Activated naive CD4-positive, alpha-beta T cell treated with anti-CD3 and anti-CD28 coated beads for 36 hours (primary cell): ENCODE measurements at regions not wholly inside any gene's neighbourhood (a gene's known extent, or its start where the extent isn't known, plus 50 kb on each side); places are given as distances from the start of the nearest gene placed in this dataset.

Experiments
- CTCF ChIA-PET: fragments of 350-600 bp; sonication (Branson Sonifier 250); formaldehyde crosslinking; loops from one replicate; lab custom pipeline; 2021; ENCODE audit warnings: antibody characterized with exemption; lab: Charles Lee
- DNase-seq: peaks from one replicate; pipeline ENCODE4 v3.0.0-alpha.2; 2020
- H3K27ac Mint-ChIP-seq: one replicate; pipeline ENCODE4 v1.8.0; 2021; ENCODE audit warnings: mild to moderate bottlenecking, mixed read lengths
- H3K27me3 Mint-ChIP-seq: one replicate; pipeline ENCODE4 v1.8.0; 2021; ENCODE audit warnings: low read depth, mixed read lengths
- H3K36me3 Mint-ChIP-seq: one replicate; pipeline ENCODE4 v1.8.0; 2021; ENCODE audit warnings: low read depth, mixed read lengths
- H3K4me1 Mint-ChIP-seq: one replicate; pipeline ENCODE4 v1.8.0; 2021; ENCODE audit warnings: low read depth, mixed read lengths
- H3K4me3 Mint-ChIP-seq: one replicate; pipeline ENCODE4 v1.8.0; 2021; ENCODE audit warnings: mild to moderate bottlenecking, moderate library complexity, mixed read lengths
- H3K9me3 Mint-ChIP-seq: one replicate; pipeline ENCODE4 v1.8.0; 2021; ENCODE audit warnings: mixed read lengths
- intact Hi-C: fragments of 100-400 bp; cut with micrococcal nuclease; formaldehyde crosslinking; loops from one replicate; pipeline ENCODE4 v1.15.1; 2023

DNA sequence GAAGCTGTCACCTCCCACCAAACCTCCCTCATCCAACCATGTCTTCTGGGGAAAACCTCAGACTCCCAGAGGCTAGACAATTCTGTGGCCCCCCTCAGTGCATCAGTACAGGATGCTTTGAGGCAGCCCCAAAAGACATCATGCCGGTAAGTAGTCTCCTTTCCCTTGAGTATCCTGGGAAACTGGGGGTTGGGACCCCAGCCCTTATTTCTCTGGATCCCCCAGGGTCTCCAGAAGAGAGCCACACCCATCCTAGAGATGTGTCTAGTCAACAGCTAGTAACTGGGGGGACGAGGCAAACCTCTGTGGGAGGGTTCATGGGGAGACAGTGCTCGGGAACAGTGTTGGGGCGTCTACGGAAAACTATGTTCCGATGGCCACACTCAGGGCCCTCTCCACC, 974.2 kb upstream of the TMEM132C start:
- H3K9me3 Mint-ChIP-seq = no peaks in the 10 kb centered on the region
- no peak for DNase-seq
- CTCF ChIA-PET = interaction anchor here (0.6 to 1.3 kb wide), 6 partner anchors 9 to 184 kb away, joined by 3 to 5 read pairs (median 4); no protein-coding TSS in a partner anchor
- H3K36me3 Mint-ChIP-seq = no peaks in the 10 kb centered on the region
- H3K4me3 Mint-ChIP-seq = no peak overlapping the region
- H3K27me3 Mint-ChIP-seq = peaks cover 3% of the 10 kb centered on the region
- H3K4me1 Mint-ChIP-seq = no peaks in the 10 kb centered on the region
- no peak overlapping the region for H3K27ac Mint-ChIP-seq
- intact Hi-C loops = loop anchor here (1.0 kb wide), 1 partner anchor 184 kb away; no protein-coding TSS in a partner anchor

DNA sequence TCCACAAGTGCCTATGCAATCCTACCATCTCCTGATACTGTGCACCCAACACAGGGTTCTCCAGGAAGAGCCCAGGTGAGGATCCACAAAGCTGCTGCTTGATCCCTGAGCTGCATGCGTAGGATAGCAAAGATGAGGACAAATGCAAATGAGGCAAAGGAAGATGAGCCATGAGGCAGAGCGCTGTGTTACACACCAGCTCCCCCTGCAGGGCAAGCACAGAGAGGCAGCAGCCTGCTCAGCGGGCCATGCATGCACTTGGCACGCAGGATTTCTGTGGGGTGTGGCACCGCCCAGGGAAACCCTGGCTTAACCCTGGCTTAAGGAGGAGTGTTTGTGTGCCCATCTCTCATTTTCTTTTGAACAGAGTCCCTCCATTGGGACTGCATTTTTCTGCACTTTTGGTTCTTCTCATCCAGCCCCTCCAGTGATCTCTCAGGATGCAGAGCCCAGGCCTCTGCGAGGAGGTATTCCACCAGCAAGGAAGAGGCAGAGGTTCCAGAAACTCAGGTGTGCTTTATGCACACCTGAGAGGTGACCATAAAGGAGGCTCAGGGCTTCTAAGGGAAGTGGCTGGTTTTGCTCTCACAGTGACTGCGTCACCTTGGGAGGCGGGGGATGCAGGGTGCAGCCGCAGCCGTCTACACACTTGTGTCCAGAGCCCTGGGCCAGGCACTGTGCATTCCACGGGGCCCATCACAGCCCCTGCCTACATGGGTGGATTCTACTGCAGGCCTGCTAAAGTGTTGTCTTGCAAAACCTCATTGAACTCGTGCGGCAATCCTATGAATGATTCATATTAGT, 973.3 kb upstream of the TMEM132C start:
- CTCF ChIA-PET = interaction anchor here (0.6 to 1.3 kb wide), 5 partner anchors 9 to 185 kb away, joined by 3 to 5 read pairs (median 5); no protein-coding TSS in a partner anchor
- intact Hi-C loops = loop anchor here (1.0 kb wide), 1 partner anchor 185 kb away; no protein-coding TSS in a partner anchor
- peak; percentile 69 for DNase-seq
- Mint-ChIP-seq H3K9me3 (no peaks in the 10 kb centered on the region), H3K36me3 (no peaks in the 10 kb centered on the region), H3K4me3 (no peak overlapping the region), H3K27ac (no peak overlapping the region), H3K27me3 (no peaks in the 10 kb centered on the region), H3K4me1 (no peaks in the 10 kb centered on the region)

DNA sequence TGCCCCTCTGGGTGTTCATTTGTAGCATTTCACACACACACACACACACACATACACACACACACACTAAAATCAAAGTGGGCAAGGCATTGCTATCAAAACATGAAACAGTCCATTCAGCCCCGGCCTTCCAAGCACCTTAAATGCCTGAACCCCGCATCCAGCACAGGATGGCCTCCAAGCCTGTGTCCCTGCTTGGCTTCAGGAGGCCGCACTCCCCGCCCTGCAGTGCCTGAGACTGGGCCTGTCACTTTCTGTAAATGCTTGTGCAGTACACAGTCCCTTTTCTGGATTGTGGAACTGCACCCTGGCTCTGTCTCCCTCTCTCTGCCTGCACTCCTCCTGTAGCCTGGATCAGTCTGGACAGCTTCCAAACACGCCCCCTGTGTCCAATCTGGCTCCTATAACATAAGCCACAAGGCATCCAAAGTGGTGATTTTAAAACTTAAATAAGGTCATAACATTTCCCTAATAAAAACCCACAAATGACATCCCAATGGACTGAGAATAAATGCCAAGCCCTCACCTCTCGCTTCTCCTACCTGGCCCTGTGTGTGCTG, 972.2 kb upstream of the TMEM132C start:
- Mint-ChIP-seq H3K27me3 (no peaks in the 10 kb centered on the region), H3K27ac (no peak overlapping the region), H3K4me3 (no peak overlapping the region), H3K4me1 (no peaks in the 10 kb centered on the region), H3K9me3 (peaks cover 2% of the 10 kb centered on the region), H3K36me3 (no peaks in the 10 kb centered on the region)
- intact Hi-C loops = no loop called here
- CTCF ChIA-PET = no interaction called here
- no peak for DNase-seq

DNA sequence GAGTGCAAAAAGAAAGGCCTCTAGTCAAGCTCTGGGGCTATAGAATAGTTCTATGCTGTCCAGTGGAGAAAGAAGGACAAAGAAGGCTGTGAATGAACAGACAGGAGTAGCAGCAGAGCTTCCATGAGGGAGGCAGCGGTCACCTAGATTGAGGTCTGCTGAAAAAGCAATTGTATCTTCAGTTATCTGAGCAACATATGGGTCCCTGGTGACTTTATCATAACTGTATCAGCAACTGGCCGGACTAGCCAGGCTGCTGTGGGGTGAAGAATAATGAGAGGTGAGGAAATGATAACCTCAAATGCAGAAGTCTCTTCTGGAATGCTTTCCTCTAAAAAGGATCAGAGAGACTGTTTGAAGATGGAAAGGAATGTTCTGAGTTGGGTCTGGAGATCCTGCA, 971.3 kb upstream of the TMEM132C start:
- Mint-ChIP-seq H3K27me3 (no peaks in the 10 kb centered on the region), H3K4me1 (no peaks in the 10 kb centered on the region), H3K27ac (no peak overlapping the region), H3K4me3 (no peak overlapping the region), H3K9me3 (peaks cover 2% of the 10 kb centered on the region), H3K36me3 (no peaks in the 10 kb centered on the region)
- intact Hi-C loops = no loop called here
- no peak for DNase-seq
- CTCF ChIA-PET = no interaction called here

DNA sequence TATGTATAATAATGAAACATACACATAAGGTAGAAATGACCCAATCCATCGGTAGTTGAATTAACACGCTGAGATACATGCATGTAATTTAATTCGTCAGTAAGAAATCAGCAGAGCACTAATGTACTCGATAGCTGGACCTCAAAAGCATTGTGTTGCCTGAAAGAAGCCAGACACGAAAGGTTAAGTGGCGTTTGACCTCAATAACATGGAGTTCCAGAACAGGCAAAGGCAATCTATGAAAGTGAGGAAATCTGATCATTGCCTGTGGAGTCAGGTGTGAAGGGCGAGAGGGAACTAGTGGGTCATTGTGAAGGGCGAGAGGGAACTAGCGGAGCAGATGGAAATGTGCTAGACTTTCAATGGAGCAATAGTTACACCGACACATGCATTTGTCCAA, 970.4 kb upstream of the TMEM132C start:
- intact Hi-C loops = no loop called here
- Mint-ChIP-seq H3K27ac (no peak overlapping the region), H3K9me3 (peaks cover 2% of the 10 kb centered on the region), H3K36me3 (no peaks in the 10 kb centered on the region), H3K4me1 (no peaks in the 10 kb centered on the region), H3K27me3 (peaks cover 4% of the 10 kb centered on the region), H3K4me3 (no peak overlapping the region)
- CTCF ChIA-PET = no interaction called here
- DNase-seq = no peak

DNA sequence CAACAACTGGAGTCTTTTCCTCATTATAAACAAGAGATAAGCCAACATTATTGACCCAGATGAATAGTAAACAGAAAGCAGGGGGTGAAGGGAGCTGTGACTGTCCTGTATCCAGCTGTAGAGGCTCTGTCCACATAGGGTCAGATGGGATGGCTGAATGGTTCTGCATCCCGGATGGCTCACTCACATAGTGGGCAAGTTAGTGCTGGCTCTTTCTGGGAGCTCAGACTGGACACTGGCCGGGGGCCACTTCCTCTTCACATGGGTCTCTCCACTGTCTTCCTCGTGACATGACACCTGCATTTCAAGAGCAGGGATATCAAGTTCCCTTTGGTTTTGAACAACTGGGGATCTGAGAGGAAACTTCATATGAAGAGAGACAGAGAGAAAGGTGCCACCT, 969.6 kb upstream of the TMEM132C start:
- H3K9me3 Mint-ChIP-seq = peaks cover 2% of the 10 kb centered on the region

DNA sequence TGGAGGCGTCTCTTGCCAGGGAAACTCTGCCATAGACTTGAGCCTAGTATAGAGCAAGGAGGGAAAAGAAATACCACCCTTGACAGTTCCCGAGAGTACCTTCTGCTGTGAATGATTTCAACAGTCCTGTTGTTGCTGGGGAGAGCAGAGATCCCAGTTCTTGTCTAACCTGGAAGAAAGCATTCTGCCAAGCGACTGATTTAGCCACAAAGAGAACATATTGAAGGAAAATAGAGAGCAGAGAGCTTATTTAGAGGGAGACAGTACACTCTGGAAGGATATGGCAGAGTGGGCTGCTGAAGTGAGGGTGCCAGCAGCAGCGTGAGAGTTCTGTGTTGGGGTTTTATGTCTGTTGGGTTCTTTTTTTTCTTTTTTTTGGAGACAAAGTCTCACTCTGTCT, 966.9 kb upstream of the TMEM132C start:
- H3K36me3 Mint-ChIP-seq = no peaks in the 10 kb centered on the region
- no peaks in the 10 kb centered on the region for H3K4me1 Mint-ChIP-seq
- DNase-seq = no peak
- intact Hi-C loops = no loop called here
- H3K27ac Mint-ChIP-seq = no peak overlapping the region
- H3K9me3 Mint-ChIP-seq = peaks cover 2% of the 10 kb centered on the region
- no peak overlapping the region for H3K4me3 Mint-ChIP-seq
- peaks cover 10% of the 10 kb centered on the region for H3K27me3 Mint-ChIP-seq
- CTCF ChIA-PET = no interaction called here

More for the DNA sequence above, 969.6 kb upstream of the TMEM132C start:
- intact Hi-C loops = no loop called here
- Mint-ChIP-seq H3K36me3 (no peaks in the 10 kb centered on the region), H3K27me3 (peaks cover 4% of the 10 kb centered on the region), H3K4me1 (no peaks in the 10 kb centered on the region), H3K27ac (no peak overlapping the region), H3K4me3 (no peak overlapping the region)
- DNase-seq = no peak
- CTCF ChIA-PET = no interaction called here

DNA sequence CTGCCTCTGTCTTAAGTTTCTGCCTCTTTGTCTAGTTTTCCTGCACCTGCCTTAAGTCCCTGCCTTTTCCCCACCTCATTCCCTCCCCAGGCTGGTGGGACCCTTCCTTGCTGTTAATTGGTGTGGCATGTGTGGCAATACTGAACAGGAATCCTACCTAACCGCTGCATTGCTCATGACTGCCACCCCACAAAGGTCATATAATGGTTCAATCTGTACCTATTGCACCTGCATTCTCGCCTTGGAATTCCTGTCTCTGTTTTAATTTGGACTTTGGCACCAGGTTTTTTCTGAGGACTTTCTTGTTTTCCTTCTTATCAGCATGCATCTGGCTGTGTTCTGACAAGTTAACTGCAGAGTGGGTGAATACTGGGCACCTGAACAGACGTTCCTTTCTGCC, 966.2 kb upstream of the TMEM132C start:
- H3K27ac Mint-ChIP-seq = no peak overlapping the region
- no peak for DNase-seq
- no peak overlapping the region for H3K4me3 Mint-ChIP-seq
- CTCF ChIA-PET = no interaction called here
- peaks cover 10% of the 10 kb centered on the region for H3K27me3 Mint-ChIP-seq
- intact Hi-C loops = no loop called here
- no peaks in the 10 kb centered on the region for H3K4me1 Mint-ChIP-seq
- H3K36me3 Mint-ChIP-seq = no peaks in the 10 kb centered on the region
- peaks cover 2% of the 10 kb centered on the region for H3K9me3 Mint-ChIP-seq

DNA sequence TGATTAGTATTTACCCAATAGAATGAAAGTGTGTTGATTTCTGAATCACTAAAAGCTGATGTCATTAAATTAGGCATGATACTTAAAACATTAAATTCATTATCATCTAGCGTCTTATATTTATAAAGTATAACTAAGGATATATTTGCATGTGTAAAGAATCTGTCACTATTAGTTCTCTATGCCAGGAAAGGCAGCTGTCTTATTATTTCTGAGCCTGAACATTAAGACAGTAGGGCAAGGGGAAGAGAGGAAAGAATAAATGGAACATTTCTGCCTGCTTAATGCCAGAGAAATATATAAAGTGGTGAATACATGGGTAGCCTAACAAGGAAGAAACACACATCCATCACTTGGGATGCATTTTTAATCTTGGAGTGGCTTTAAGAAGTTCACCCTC, 965.1 kb upstream of the TMEM132C start:
- intact Hi-C loops = no loop called here
- H3K27ac Mint-ChIP-seq = no peak overlapping the region
- H3K9me3 Mint-ChIP-seq = peaks cover 2% of the 10 kb centered on the region
- no peaks in the 10 kb centered on the region for H3K4me1 Mint-ChIP-seq
- H3K27me3 Mint-ChIP-seq = peaks cover 14% of the 10 kb centered on the region
- no peaks in the 10 kb centered on the region for H3K36me3 Mint-ChIP-seq
- CTCF ChIA-PET = interaction anchor here (0.7 to 1.5 kb wide), 5 partner anchors 9 to 193 kb away, joined by 3 to 5 read pairs (median 4); no protein-coding TSS in a partner anchor
- DNase-seq = no peak
- H3K4me3 Mint-ChIP-seq = no peak overlapping the region

DNA sequence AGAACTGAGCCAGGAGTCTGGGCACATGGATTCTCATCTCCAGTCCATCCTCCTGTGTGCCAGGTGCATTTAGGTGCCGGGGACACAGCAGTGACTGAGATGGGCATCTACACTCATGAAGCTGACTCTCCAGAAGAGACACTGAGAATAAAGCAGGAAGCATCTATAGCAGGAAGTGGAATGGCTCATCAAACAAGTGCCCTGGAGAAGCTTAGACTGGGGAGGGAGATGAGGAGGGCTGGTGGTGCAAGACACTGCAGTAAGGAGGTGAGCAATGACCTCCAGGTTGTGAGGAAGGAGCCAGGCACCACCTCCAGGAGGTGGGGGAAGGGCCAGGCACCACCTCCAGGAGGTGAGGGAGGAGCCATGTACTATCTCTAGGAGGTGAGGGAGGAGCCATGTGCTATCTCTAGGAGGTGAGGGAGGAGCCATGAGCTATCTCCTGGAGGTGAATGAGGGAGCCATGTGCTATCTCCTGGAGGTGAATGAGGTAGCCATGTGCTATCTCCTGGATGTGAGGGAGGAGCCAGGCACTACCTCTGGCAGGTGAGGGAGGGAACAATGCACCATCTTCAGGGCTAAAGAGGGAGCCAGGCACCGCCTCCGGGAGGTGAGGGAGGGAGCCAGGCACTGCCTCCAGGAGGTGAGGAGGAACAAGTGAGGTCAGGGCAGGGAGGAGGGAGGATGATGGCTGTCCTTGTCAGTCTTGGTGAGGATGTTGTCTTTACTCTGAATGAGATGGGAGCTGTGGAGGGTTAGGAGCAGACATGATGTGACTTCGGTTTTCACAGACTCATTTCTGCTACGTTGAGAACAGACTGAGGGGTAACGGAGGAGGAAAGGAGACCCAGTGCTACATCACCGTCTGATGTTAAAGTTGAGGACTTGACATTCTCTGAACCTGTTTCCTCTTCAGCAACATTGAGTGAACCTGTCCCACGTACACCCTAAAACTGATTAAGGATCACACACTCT, 961.9 kb upstream of the TMEM132C start:
- Mint-ChIP-seq H3K4me1 (no peaks in the 10 kb centered on the region), H3K36me3 (no peaks in the 10 kb centered on the region), H3K27ac (no peak overlapping the region), H3K27me3 (peaks cover 31% of the 10 kb centered on the region), H3K4me3 (no peak overlapping the region), H3K9me3 (no peaks in the 10 kb centered on the region)
- intact Hi-C loops = no loop called here
- no peak for DNase-seq
- CTCF ChIA-PET = no interaction called here

DNA sequence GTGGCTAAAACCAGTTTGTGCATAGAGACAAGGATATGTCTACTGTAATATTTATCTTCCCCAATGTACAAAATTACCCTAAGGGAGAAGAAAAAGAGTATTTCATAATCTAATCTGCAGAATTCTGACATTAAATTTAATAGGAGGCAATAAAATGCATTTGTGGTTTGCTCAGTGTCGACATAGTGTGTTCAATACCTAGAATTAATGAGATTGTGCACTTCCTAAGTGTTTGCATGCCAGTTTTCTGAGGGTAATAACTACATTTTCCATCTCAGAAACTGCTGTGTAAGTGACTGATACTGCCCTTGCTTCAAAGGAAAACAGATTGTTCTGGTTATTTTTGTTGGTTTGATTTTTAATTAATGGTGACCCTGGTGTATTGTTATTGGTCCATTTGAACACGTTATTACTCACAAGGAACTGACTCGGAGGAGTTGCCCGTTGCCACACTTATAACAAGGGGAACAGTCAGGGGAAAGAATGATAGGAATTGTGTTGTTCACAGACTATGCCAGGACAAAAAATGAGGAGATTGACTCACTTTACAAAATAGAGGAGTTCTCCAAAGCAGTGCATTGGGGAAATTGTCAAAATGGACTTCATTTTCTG, 960.3 kb upstream of the TMEM132C start:
- peaks cover 27% of the 10 kb centered on the region for H3K27me3 Mint-ChIP-seq
- intact Hi-C loops = no loop called here
- H3K4me1 Mint-ChIP-seq = peaks cover 1% of the 10 kb centered on the region
- H3K4me3 Mint-ChIP-seq = no peak overlapping the region
- H3K27ac Mint-ChIP-seq = no peak overlapping the region
- CTCF ChIA-PET = no interaction called here
- H3K36me3 Mint-ChIP-seq = no peaks in the 10 kb centered on the region
- H3K9me3 Mint-ChIP-seq = no peaks in the 10 kb centered on the region
- no peak for DNase-seq

DNA sequence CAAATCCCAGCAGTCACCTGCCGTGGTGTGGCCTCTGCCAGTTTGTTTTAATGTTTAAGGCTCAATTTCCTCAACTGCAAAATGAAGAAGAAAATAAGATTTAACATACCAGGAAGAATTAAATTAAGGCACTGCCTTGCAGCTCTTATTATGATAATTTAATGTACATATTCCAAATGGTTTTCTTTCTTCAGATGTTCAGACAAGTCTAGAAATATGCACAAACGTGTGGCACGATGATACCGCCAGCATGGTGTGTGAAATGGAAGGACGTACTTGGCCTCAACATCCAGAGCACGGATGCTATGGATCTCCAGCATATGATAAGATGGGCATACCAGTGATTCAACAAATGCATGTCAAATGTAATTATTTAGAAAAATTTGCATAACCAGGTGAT, 959.4 kb upstream of the TMEM132C start:
- Mint-ChIP-seq H3K9me3 (no peaks in the 10 kb centered on the region), H3K27ac (no peak overlapping the region), H3K27me3 (peaks cover 29% of the 10 kb centered on the region), H3K4me1 (peaks cover 1% of the 10 kb centered on the region), H3K4me3 (no peak overlapping the region), H3K36me3 (no peaks in the 10 kb centered on the region)
- intact Hi-C loops = no loop called here
- CTCF ChIA-PET = no interaction called here
- no peak for DNase-seq
